ENCODE measurements at regions not wholly inside any gene's neighbourhood (a gene's known extent, or its start where the extent isn't known, plus 50 kb on each side); places are given as distances from the start of the nearest gene placed in this dataset.

DNA sequence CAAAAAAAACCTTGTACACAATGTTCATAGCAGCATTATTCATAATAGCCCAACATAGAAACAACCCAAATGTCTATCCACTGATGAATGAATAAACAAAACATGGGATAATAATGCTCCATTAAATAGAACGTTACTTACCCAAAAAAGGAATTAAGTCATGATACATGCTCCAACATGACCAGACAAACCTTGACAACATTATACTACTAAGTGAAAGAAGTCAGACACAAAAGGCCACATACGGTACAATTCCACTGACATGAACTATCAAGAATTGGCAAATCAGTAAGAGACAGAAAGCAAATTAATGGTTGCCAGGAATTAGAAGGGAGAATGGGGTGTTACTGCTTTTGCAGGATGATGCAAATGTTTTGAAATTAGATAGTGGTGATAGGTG, 193.8 kb upstream of the SHISA6 start:
- TF ChIP-seq CTCF (conservative IDR thresholded peaks at IDR 0.05 in 1 of 2, IDR thresholded peaks at IDR 0.05 in 1 of 2; ENCODE audit: extremely low read depth in 1 of 2, insufficient read depth in 1 of 2, low read depth in 1 of 2, low read length in 2 of 2): no peak
- no peak for TF ChIP-seq EZH2 (IDR thresholded peaks at IDR 0.05; ENCODE audit: borderline replicate concordance, low read length)

Data from mammary epithelial cell (primary cell).